GM12873 (cell line): ENCODE measurements at regions not wholly inside any gene's neighbourhood (a gene's known extent, or its start where the extent isn't known, plus 50 kb on each side); places are given as distances from the start of the nearest gene placed in this dataset.

Source experiments
- CTCF ChIP-seq: IDR thresholded peaks from 2 replicates; pipeline ENCODE4 v1.5.1; 2012; ENCODE audit warnings: low read depth, mild to moderate bottlenecking, moderate library complexity, low read length, control low read depth; ENCODE audit not compliant: insufficient read depth; ENCODE audit errors: missing control alignments

GRCh38 chr16:62383941-62384340 lies 347.7 kb upstream of the CDH8 start:
- TF ChIP-seq CTCF, result no peak

DNA sequence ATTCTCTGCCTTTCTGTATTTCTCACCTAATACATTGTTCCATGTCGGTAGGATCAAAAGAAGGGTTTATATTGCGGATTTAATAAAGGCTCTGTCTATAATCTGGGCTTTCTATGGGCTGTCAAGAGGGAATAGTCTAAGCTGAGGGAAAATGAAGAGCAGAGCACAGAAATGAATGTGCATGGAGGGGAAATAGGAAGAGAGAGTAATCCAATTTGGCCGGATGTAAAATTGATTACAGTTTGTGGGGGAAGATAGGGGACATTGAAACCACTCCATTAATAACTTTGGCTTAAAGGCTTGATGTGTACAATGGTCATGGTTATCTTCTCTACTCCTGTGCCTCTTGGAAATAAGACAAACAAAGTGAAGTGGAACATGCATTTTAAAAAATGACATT lies 334.2 kb upstream of the CDH8 start:
- TF ChIP-seq CTCF, result no peak

DNA sequence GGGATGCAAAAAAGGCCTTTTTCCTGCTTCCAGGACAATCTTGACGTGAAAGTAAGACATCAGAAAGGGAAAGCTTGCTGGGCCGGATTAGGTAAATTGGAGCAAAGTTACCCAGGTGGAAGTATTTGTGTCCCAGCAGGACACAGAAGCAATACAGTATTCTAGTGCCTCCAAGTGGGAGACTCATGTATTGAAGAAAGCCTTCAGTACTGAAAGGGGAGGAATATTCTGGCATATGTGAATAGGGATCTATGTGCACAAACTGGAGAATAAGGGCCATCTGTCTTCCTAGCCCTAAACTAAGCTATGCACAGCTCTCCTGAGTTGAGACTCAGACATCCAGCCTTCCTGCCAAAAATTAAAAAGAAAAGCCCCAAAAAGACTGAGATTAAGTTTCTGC lies 327.3 kb upstream of the CDH8 start:
- no peak for TF ChIP-seq CTCF

GRCh38 chr16:62353355-62353754 lies 317.1 kb upstream of the CDH8 start:
- TF ChIP-seq CTCF, result no peak

- no peak for TF ChIP-seq CTCF
Measured at GRCh38 chr16:62342216-62342615, 306.0 kb upstream of the CDH8 start.

- TF ChIP-seq CTCF, result no peak
Measured at GRCh38 chr16:62335356-62335755, 299.1 kb upstream of the CDH8 start.

GRCh38 chr16:62321606-62322005 lies 285.4 kb upstream of the CDH8 start:
- no peak for TF ChIP-seq CTCF
